NB4 (cell line): ENCODE measurements at regions not wholly inside any gene's neighbourhood (a gene's known extent, or its start where the extent isn't known, plus 50 kb on each side); places are given as distances from the start of the nearest gene placed in this dataset.
"Not testable (repeated sequence)": the region's sequence is repeated elsewhere in the genome, so short reads cannot be mapped to it uniquely, and the experiment has no call there.

Experiments
- DNase-seq: peaks from one replicate; pipeline ENCODE4 v3.0.0; 2010; ENCODE audit warnings: low read depth
- H3K4me3 ChIP-seq: one replicate; pipeline ENCODE4 v1.5.1; 2011; ENCODE audit warnings: mild to moderate bottlenecking, low read depth, low read length, moderate library complexity
- MAX ChIP-seq: IDR thresholded peaks from 2 replicates; pipeline ENCODE4 v1.6.1; 2011; ENCODE audit warnings: low read depth, low read length
- MYC ChIP-seq: IDR thresholded peaks from 2 replicates; pipeline ENCODE4 v1.6.1; 2011; ENCODE audit warnings: low read depth, low read length
- POLR2A ChIP-seq: IDR thresholded peaks from 2 replicates; pipeline ENCODE4 v1.6.1; 2011; ENCODE audit warnings: mild to moderate bottlenecking; ENCODE audit not compliant: insufficient read length; ENCODE audit errors: extremely low read depth
- TF ChIP-seq, protein P1 (sequence below): IDR thresholded peaks from one replicate; pipeline ENCODE4 v1.5.1; 2012; ENCODE audit warnings: low read depth, low read length

DNA sequence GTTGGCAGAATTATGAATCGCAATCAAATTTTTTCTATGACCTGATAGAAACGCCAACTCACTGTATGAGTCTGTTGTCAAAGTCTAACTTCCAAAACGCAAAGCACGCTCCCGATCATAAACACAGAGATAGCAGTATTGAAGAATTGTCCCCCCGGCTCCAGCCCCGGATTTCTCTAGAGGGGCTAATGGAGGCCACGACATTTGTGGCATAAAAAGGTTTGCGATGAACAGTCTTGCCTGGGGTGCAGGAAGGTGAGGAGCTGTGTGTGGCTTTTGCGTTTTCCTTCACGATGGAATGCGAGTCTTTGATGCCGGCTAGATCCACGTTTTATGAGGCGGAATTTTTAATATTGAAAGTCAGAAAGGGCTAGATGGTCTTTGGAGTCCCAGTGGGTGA, 183.0 kb downstream of the CRLF2 start:
- TF ChIP-seq MAX (no peak), MYC (no peak), POLR2A (no peak)
- H3K4me3 ChIP-seq = no peak overlapping the region
- no peak for DNase-seq

DNA sequence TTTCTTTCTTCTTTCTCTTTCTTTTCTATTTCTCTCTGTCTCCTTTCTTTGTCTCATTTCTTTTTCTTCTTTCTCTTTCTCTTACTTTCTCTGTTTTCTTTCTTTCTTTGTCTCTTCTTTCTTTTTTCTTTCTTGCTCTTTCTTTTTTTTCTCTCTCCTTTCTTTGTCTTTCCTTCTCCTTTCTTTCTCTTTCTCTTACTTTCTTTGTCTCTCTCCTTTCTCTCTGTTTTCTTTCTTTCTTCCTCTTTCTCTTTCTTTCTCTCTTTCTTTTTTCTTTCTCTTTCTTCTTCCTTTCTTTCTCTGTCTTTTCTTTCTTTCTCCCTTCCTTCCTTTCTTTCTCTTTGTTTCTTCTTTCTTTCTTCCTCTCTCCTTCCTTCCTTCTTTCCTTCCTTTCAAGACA, 184.8 kb downstream of the CRLF2 start:
- no peak overlapping the region for H3K4me3 ChIP-seq
- DNase-seq = no peak
- no peak for TF ChIP-seq MYC
- no peak for TF ChIP-seq POLR2A
- TF ChIP-seq MAX = no peak
- TF ChIP-seq, protein P1, sequence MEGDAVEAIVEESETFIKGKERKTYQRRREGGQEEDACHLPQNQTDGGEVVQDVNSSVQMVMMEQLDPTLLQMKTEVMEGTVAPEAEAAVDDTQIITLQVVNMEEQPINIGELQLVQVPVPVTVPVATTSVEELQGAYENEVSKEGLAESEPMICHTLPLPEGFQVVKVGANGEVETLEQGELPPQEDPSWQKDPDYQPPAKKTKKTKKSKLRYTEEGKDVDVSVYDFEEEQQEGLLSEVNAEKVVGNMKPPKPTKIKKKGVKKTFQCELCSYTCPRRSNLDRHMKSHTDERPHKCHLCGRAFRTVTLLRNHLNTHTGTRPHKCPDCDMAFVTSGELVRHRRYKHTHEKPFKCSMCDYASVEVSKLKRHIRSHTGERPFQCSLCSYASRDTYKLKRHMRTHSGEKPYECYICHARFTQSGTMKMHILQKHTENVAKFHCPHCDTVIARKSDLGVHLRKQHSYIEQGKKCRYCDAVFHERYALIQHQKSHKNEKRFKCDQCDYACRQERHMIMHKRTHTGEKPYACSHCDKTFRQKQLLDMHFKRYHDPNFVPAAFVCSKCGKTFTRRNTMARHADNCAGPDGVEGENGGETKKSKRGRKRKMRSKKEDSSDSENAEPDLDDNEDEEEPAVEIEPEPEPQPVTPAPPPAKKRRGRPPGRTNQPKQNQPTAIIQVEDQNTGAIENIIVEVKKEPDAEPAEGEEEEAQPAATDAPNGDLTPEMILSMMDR = no peak

GRCh38 chrX:1027133-1027532, 185.3 kb downstream of the CRLF2 start:
- TF ChIP-seq MAX (no peak), MYC (no peak), POLR2A (no peak)
- TF ChIP-seq, protein P1 = no peak
- H3K4me3 ChIP-seq = no peak overlapping the region
- DNase-seq = peak; percentile 69

DNA sequence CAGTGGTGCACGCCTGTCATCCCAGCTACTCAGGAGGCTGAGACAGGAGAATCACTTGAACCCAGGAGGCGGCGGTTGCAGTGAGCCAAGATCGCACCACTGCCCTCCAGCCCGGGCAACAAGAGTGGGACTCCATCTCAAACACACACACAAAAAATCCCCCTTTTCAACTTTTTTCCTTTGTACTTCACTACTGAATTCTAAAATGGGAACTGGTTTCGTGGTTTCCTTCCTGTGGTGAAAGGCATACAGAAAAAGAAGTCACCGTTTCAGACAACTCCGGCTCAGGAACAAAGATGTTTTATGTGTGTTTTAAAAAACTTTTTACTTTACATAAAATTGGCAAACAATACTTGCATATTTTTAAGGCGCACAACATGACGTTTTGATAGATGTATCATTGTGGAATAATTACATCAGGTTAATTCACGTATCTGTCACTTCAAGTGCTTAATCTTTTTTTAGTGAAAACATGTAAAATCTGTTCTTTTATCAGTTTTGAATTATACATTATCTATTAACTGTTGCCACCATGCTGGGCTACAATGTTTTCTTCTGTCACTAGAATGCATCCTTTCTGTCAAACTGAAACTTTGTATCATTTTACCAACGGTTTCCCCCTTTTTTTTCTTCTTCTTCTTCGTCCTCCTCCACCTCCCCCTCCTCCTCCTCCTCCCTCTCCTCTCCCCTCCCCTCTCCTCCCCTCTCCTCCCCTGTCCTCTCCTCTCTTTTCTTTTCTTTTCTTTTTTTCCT, 186.0 kb downstream of the CRLF2 start:
- TF ChIP-seq, protein P1 = no peak
- no peak for TF ChIP-seq MAX
- TF ChIP-seq MYC = no peak
- TF ChIP-seq POLR2A = no peak
- H3K4me3 ChIP-seq = peak overlapping the region; percentile 28
- peak; percentile 63 for DNase-seq

- DNase-seq = peak; percentile 70
- TF ChIP-seq MYC (no peak), POLR2A (no peak)
- no peak overlapping the region for H3K4me3 ChIP-seq
Observed at GRCh38 chrX:1025413-1025812, 187.0 kb downstream of the CRLF2 start.

DNA sequence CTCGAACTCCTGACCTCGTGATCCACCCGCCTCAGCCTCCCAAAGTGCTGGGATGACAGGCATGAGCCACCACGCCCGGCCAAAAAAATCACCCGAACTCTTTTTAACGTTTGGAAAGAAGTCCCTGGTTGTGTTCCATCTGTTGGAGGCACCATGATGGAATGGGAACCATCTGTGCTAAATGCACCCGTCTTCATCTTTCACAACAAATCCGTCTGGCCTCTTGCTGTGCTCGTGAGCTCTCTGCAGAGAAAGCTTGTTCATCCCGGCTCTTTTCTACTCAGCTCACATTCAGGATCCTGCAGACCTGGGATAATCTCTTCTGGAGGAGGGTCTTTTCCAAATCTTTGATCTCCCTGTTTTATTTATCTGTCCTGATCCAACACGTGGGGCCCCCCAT, 188.8 kb downstream of the CRLF2 start:
- H3K4me3 ChIP-seq = no peak overlapping the region
- DNase-seq = no peak
- no peak for TF ChIP-seq MAX
- no peak for TF ChIP-seq MYC
- no peak for TF ChIP-seq POLR2A
- TF ChIP-seq, protein P1 = no peak

GRCh38 chrX:1021314-1021993, 191.0 kb downstream of the CRLF2 start:
- H3K4me3 ChIP-seq, DNase-seq: not testable (repeated sequence)
